GM19328 (cell line): ENCODE measurements at regions not wholly inside any gene's neighbourhood (a gene's known extent, or its start where the extent isn't known, plus 50 kb on each side); places are given as distances from the start of the nearest gene placed in this dataset.

Experiments
- ATAC-seq: cut with Tn5 transposase; IDR thresholded peaks from one replicate; pipeline ENCODE4 v1.9.1; 2021; ENCODE audit warnings: mild to moderate bottlenecking, moderate library complexity; ENCODE audit not compliant: unreplicated experiment

- no peak for ATAC-seq
Observed at GRCh38 chr18:67381608-67382150, 134.8 kb downstream of the DSEL start.

DNA sequence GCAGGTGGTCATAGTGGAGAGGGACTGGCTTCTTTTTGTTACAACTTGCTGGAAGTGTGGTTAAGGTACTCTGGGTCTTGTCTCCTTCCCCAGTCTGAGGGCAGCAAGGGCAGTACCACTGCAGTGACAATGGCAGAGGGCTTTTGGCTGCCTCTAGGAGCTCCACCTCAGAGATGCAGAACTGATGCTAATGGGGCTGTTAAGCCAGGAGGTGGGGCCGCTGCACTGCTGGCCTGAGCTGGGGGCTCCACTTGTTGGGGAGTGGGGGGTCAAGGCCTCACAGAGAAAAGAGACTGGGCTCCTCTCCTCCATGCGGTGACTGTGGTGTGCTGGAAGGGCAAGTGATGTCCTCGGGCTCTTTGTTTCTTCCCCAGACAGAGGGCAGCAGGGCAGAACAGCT, 135.7 kb downstream of the DSEL start:
- no peak for ATAC-seq

DNA sequence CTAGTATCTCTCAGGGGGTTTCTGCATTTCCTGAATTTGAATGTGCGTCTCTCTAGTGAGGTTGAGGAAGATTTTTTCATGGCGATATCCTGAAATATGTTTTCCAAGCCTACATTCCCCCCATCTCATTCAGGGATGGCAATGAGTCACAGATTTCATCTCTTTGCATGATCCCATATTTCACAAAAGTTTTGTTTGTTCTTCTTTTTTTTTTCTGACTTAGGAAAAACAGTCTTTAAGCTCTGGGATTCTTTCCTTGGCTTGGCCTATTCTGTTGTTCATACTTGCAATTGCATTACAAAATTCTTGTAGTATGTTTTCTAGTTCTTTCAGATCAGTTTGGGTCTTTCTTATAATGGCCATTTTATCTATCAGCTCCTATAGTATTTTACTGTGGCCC, 136.5 kb downstream of the DSEL start:
- no peak for ATAC-seq

DNA sequence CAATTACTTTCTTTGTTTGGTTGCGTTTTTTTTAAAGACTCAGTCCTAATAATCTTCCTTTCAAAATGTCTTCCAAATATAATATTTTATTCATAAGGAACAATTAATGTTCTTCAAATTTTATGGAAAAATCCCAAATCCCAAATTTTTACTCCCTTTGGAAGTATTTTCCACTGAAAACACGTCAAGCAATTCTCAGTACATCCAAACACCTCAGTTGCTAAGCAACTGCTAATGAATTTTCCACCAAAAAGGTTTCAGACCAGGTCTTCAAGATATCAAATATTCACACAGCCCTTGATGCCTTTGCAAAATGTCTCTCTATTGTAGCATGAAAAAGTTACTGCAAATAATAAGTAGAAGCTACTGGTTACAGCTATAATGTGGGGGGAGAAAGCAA, 140.1 kb downstream of the DSEL start:
- no peak for ATAC-seq

DNA sequence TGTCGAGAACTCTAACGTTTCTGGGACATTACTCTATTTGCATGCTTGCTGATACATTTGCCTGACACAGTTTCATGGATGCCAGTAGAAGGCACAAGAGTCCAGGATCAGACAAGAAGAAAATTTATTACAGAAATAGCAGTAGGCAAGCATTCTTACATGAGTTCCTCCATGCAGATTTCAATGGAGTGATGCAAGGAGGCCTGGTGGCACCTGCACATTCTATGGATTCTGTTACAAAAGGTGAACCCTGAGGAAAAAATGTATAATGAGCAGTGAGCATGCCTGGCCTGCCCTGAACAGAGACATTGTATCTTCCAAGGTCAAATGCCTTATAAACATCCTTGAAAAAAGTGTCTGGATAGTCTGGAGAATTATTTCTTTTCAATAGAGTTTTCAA, 142.9 kb downstream of the DSEL start:
- no peak for ATAC-seq

DNA sequence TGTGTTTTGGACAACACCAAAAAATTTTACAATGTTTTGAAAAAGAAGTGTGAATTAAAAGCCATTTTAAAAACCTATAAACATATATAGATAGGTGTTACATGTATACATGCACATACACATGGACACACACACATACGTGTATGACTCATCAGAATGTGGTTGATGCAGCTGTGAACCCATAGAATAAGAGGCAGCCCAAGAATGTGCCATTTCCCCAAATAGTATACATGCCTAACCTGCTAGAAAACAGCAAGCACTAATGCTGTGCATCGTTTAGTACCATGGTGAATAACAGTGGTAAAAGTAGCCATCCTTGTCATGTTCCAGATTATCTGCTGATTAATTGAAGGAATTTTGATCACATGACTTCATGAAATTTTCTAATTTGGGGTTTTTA, 149.0 kb downstream of the DSEL start:
- ATAC-seq: no peak

GRCh38 chr18:67363694-67364093, 152.8 kb downstream of the DSEL start:
- no peak for ATAC-seq

DNA sequence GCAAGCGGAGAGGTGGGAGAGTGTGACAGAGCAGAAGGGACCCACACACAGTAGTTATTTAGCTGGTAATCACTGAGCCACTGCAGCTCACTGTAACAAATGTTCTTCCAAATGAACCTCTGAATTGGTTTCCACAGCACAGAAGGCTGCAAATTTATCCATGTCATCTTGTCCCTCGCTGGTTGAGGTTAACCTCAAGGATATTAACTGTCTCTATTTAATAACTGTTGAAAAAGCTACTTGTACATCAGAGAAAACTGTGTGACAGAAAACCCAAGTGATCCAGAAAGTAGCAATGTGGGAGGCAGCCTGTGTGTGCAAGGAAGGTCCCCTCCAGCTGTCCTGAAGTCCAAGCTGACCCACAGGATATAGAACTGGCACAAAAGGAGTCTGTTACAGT, 153.6 kb downstream of the DSEL start:
- ATAC-seq: no peak

DNA sequence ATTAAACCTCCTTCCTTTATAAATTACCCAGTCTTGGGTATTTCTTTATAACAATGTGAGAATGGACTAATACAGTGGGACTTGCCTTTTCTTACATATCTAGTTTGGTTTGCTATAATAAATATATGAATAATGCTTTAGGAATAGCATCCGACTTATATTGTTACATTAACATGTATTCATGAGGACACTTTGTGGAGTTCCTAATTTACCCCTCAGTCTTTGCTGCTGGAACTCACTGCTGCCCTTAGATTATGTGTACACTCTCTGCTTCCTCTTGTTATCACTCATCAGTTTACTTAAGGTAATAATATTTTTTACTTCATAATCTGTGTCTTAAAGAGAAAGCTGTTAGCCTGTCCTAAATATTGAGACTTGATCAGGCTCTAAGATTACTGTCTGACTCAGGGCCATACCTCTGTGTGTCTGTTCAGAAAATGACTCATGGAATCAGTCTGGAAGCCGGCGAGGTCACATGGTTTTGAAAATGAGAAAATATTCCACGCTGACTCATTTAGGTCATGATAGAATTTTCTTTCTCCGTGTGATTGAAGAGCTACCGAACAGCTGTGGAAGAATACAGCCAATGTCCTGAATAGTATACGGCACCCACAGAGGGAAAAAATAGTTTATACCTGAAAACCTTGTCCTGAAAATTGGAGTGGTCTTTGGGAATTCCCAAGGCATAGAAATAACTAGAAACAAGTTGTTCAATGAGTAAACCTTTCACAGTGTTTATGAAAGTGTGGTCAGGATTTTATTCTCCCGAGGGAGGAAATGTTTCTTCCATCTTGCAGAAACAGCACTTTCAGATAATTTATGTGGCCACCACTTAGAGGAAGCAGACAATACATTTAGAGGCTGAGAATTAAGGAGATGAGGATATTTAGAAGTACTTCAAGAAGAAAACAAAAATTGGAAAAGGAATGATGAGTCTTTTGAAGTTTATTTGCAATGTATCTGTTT, 156.4 kb downstream of the DSEL start:
- ATAC-seq: no peak

DNA sequence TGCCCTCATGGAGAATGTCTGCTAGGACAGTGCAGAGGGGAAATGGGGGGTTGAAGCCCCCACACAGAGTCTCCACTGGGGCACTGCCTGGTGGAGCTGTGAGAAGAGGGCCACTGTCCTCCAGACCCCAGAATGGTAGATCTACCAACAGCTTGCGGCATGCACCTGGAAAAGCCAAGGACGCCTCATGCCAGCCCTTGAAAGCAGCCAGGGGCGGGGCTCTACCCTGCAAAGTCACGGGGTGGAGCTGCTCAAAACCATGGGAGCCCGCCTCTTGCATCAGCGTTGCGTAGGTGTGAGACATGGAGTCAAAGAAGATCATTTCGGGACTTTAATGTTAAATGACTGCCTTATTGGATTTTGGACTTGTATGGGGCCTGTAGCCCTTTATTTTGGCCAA, 157.6 kb downstream of the DSEL start:
- no peak for ATAC-seq

- no peak for ATAC-seq
Observed at GRCh38 chr18:67354692-67355091, 161.8 kb downstream of the DSEL start.

- no peak for ATAC-seq
Observed at GRCh38 chr18:67354091-67354490, 162.4 kb downstream of the DSEL start.

DNA sequence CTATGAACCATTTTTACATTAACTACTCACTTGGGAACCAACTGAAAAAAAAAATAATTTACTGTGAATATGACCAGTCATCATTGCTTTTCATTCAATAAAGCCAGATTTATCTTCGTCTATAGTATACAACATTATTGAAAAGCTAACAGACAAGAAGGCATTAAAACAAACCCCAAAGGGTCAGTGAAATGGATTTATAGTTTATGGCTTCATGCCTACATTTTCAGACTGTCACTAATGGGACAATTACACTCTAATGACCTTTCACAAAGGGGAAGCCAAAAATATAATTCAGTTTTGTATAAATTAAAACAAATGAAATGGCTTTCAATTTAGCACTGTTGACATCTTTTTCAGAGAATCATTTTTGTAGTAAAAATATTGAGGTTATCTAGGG, 169.1 kb downstream of the DSEL start:
- ATAC-seq: no peak

- ATAC-seq: no peak
Observed at GRCh38 chr18:67342159-67342558, 174.4 kb downstream of the DSEL start.

- no peak for ATAC-seq
Observed at GRCh38 chr18:67337696-67338095, 178.8 kb downstream of the DSEL start.

DNA sequence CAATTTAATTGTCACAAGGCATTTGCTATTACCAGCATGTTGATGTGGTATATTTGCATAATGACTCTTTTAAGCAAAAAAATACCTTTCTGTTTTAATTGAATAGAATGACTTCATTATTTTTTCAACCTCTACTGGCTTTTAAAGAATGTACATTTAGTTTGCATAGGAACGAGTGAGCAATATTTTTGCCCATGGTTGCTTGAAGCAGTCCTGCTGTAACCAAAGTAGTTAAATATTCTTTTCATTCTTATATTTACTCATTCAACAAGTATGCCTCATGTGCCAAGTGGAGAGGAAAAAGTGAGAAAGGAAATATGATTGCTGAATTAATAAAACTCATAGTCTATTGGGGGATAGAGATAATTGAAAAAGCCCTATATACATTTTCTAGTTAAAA, 184.7 kb downstream of the DSEL start:
- no peak for ATAC-seq

DNA sequence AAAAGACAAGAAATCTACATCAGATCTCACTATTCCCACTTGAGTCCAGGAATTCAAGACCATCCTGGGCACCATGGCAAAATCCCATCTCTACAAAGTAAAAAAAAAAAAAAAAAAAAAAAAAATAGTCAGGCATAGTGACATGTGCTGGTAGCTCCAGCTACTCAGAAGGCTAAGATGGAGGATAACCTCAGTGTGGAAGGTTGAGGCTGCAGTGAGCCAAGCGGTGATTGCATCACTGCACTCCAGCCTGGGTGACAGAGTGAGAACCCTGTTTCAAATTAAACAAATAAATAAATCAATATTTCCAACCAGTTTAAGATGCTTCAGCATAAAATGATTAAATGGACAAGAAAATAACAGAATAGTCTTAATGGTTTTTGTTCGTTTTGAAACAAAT, 197.4 kb downstream of the DSEL start:
- no peak for ATAC-seq

- no peak for ATAC-seq
Observed at GRCh38 chr18:67318651-67319050, 197.9 kb downstream of the DSEL start.

GRCh38 chr18:67310826-67311225, 205.7 kb downstream of the DSEL start:
- no peak for ATAC-seq

- no peak for ATAC-seq
Observed at GRCh38 chr18:67308819-67309218, 207.7 kb downstream of the DSEL start.

GRCh38 chr18:67305466-67305865, 211.1 kb downstream of the DSEL start:
- ATAC-seq: no peak

DNA sequence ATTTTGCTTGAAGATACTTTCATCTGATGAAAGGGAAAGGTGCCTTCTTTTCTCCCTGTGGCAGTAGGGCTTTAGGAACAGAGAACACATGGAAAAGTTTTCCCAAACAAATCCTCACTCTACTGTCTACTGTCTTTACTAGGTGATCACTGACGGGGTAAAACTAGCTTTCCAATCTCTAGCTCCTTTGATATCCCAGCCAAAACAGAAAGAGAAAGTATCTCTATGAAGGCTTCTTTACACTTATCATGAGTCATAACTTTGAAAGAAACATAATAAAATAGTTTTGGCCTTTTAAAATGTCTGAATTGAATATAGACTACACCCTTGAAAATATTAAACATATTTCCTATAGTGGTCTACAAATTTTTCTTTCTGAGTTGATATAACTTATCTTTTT, 214.5 kb downstream of the DSEL start:
- no peak for ATAC-seq

DNA sequence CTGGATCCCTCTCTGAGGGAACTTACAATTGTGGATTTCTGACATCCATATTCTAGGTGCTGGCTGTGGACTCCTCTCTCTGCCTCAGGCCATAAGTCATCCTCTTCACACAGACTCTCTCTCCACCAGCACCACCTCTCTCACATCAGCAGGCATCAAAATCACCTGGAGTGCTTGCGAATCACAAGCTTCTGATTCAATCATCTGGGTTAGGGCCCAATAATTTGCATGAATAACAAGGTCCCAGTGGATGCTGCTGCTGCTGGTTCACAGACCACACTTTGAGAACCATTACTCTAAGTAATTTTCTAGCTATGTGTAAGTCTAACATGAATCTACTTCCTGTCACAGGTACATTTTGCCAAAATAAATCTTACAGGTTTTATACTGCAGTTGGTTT, 214.9 kb downstream of the DSEL start:
- ATAC-seq: no peak
